Anterior cingulate cortex (tissue), 58 donors: ENCODE measurements at regions not wholly inside any gene's neighbourhood (a gene's known extent, or its start where the extent isn't known, plus 50 kb on each side); places are given as distances from the start of the nearest gene placed in this dataset.

Experiments used
- DNase-seq, 58 donors: peaks; one replicate each; lab custom pipeline; 2025; lab: John Stamatoyannopoulos, UW

- DNase-seq, result peak in 9 of 58 donors; percentile 0 to 8 (median 1)
Measured at GRCh38 chr7:12119620-12120303, 91.3 kb upstream of the TMEM106B start.

GRCh38 chr7:12120632-12121031 lies 90.5 kb upstream of the TMEM106B start:
- DNase-seq, result no peak

DNA sequence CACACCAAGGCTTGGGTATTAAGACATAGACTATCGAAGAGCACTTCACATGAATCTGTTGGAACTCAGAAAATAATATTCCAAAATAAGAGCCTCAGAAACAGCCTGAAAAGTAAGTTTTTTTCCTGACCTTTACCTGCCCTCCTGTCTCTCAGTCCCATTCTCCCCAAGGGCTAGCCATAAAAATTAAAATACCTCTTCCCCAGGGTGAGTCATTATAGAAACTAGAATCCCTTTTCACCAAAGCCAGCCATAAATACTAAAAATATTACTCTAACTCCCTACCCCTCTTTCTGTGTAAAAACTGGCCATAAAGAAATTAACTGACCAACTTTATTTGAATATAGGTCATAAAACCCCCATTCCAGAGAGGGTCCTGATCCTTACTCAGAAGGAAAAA lies 87.9 kb upstream of the TMEM106B start:
- DNase-seq, result no peak

DNA sequence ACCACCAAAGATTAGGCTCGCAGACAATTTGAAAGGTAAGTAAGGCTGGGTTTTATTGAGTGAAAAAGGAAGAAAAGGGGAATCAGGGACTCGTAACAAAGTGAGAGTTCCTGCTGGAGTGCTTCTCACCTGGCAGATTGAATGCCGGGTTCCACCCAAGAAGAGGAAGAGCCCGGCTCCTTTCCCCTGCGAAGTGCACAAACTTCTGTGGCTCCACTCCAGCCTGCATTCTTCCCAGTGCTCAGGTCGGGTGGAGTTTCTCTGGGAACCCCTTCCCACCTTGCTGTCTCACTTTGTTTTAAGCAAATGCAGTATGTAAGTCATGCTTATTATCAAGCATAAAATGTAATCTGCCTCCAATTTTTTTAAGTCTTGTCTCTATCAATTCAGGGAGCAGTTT lies 87.1 kb upstream of the TMEM106B start:
- no peak for DNase-seq

GRCh38 chr7:12127455-12127854 lies 83.6 kb upstream of the TMEM106B start:
- no peak for DNase-seq

- DNase-seq, result no peak
Measured at GRCh38 chr7:12130609-12131008, 80.5 kb upstream of the TMEM106B start.

- no peak for DNase-seq
Measured at GRCh38 chr7:12131122-12131521, 80.0 kb upstream of the TMEM106B start.

DNA sequence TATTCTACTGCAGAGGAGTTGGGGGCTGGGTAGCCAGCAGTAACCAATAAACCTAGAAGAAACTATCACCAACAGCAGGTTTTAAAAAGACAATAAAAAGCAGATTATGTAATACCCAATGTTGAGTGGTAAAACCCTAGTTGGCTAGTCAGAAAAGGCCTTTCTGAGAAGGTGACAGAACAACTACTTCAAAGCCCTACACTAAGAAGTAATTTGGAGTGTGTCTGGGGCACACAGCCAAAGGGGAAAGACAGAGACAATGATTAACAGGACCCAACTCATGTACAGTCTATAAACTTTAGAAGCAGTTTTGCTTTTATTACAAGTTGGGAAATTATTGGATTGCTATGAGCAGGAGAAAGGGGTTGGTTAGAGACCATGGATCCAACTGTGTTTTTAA lies 77.2 kb upstream of the TMEM106B start:
- no peak for DNase-seq

DNA sequence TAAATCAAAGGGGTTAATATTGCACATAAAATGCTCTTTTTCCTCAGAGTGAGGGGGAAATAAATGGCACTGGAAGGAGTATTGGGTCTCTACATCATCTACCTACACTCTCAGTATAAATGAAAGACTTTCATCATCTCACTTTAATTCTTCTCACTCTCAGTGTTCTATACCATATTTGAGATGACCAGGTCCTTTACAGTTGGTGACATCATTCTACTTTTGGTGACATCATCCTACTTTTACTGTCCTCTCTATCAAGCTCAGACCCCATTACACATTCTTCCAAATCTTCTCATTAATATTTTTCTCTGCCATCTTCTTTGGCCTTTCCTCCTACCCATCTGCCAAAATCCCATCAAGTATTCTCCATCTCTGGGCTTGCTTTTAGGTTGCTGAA lies 74.6 kb upstream of the TMEM106B start:
- no peak for DNase-seq

- no peak for DNase-seq
Measured at GRCh38 chr7:12137283-12137682, 73.8 kb upstream of the TMEM106B start.

DNA sequence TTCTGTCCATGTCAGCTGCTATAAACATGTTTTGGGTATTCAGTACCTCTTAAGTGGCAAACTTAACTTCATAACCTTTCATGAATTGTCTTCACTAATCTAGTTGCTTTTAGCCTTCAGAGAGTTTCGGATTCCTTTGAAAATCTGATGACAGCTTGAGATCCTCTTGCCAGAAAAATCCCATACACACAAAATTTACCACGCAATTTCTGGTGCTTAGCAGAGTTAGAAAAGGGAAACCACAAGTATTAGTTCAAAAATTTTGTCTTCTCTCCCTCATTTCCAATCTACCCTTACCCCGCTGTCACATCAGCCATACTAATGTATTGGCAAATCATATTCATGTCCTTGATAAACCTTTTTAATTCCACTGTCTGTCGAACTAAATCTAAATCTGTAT lies 72.7 kb upstream of the TMEM106B start:
- DNase-seq, result no peak

- DNase-seq, result no peak
Measured at GRCh38 chr7:12139416-12139815, 71.7 kb upstream of the TMEM106B start.

- DNase-seq, result no peak
Measured at GRCh38 chr7:12146813-12147212, 64.3 kb upstream of the TMEM106B start.

GRCh38 chr7:12152196-12152918 lies 58.7 kb upstream of the TMEM106B start:
- no peak for DNase-seq

- DNase-seq, result no peak
Measured at GRCh38 chr7:12154119-12154518, 57.0 kb upstream of the TMEM106B start.

GRCh38 chr7:12157517-12157916 lies 53.6 kb upstream of the TMEM106B start:
- no peak for DNase-seq

- DNase-seq, result no peak
Measured at GRCh38 chr7:12158334-12159060, 52.6 kb upstream of the TMEM106B start.

- DNase-seq, result no peak
Measured at GRCh38 chr7:12161146-12161545, 49.9 kb upstream of the TMEM106B start.
